Kidney (tissue), 13 donors: ENCODE measurements at regions not wholly inside any gene's neighbourhood (a gene's known extent, or its start where the extent isn't known, plus 50 kb on each side); places are given as distances from the start of the nearest gene placed in this dataset.
A peak's percentile ranks its signal among the peaks of the same experiment; 100 is the strongest.

Experiments
- DNase-seq, 5 donors: peaks; one replicate each; pipeline ENCODE4 v3.0.0-alpha.2; 2013 to 2020
- FAIRE-seq: peaks from 2 replicates; lab custom pipeline; 2012; peaks lifted over from hg19 to GRCh38; lab: Jason Lieb, UNC
- H3K27ac ChIP-seq, 2 donors: one replicate each; pipeline ENCODE4 v1.7.0; 2013; ENCODE audit warnings: low read depth in 2 of 2, low read length in 2 of 2, inconsistent platforms in 1 of 2
- H3K27me3 ChIP-seq: one replicate; pipeline ENCODE4 v1.7.1; 2013; ENCODE audit warnings: low read length, inconsistent platforms; ENCODE audit not compliant: control insufficient read depth, insufficient read depth
- H3K36me3 ChIP-seq, 3 donors: one replicate each; pipeline versions ENCODE4 v1.7.0 to v1.7.1; 2013; ENCODE audit warnings: low read length in 3 of 3, control low read depth in 1 of 3, inconsistent platforms in 1 of 3; ENCODE audit not compliant: insufficient read depth in 3 of 3, control insufficient read depth in 2 of 3
- H3K4me1 ChIP-seq, 3 donors: one replicate each; pipeline versions ENCODE4 v1.7.0 to v1.7.1; 2013; ENCODE audit warnings: low read length in 3 of 3, inconsistent platforms in 1 of 3, low read depth in 1 of 3; ENCODE audit not compliant: control insufficient read depth in 2 of 3, insufficient read depth in 2 of 3
- H3K4me3 ChIP-seq, 3 donors: one replicate each; pipeline versions ENCODE4 v1.7.0 to v1.8.1; 2013; ENCODE audit warnings: low read length in 3 of 3, control low read depth in 1 of 3, inconsistent platforms in 1 of 3
- H3K9ac ChIP-seq, 3 donors: one replicate each; pipeline versions ENCODE4 v1.7.0 to v1.7.1; 2013; ENCODE audit warnings: low read length in 3 of 3, control low read depth in 1 of 3, inconsistent platforms in 1 of 3
- H3K9me3 ChIP-seq, 3 donors: one replicate each; pipeline versions ENCODE4 v1.7.0 to v1.7.1; 2013; ENCODE audit warnings: low read length in 3 of 3, control low read depth in 1 of 3, inconsistent platforms in 1 of 3; ENCODE audit not compliant: control insufficient read depth in 2 of 3, insufficient read depth in 1 of 3
- CTCF ChIP-seq: IDR thresholded peaks from 3 replicates; pipeline ENCODE4 v1.5.1; 2012; ENCODE audit warnings: mild to moderate bottlenecking, moderate library complexity, borderline replicate concordance; ENCODE audit not compliant: insufficient read depth; ENCODE audit errors: extremely low read depth
- intact Hi-C: fragments of 100-400 bp; cut with DNase I; formaldehyde crosslinking; loops from one replicate; pipeline ENCODE4 v1.11.1; 2022
- donor health status: control.
- donor health status: control.
- donor health status: control.
- donor health status: control.
- donor health status: control.
- donor health status: DM: yes; HTN: yes; CAD: no.
- donor health status: Normal renal cell carcinoma (clear cell type).

DNA sequence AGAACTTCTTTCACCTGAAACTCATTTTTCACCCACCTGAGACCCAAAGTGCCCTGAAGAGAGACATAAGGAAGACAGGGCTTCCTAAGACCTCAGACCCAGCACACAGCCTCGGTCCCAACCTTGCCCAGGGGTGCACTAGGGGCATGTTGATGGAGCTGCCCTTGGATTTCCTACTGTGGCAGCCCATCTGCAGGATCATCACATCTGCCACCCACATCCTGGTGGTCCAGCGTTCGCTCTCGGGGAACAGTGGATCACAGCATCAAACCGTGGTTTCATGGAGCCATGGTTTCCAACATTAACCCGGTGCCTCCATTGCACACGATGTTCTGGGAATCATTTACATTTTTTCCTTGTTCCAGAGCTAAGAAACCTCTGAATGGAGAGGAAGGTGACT is 186.4 kb downstream of the TFCP2L1 start:
- DNase-seq (no peak), FAIRE-seq (no peak)
- no peak for TF ChIP-seq CTCF
- Histone ChIP-seq H3K4me3 (no peak overlapping the region), H3K27me3 (no peaks in the 10 kb centered on the region), H3K9ac (no peak overlapping the region), H3K4me1 (peaks cover 0 to 16% (median 10%) of the 10 kb centered on the region in 3 donors), H3K27ac (no peak overlapping the region), H3K9me3 (no peaks in the 10 kb centered on the region), H3K36me3 (no peaks in the 10 kb centered on the region)
- intact Hi-C loops, result no loop called here

DNA sequence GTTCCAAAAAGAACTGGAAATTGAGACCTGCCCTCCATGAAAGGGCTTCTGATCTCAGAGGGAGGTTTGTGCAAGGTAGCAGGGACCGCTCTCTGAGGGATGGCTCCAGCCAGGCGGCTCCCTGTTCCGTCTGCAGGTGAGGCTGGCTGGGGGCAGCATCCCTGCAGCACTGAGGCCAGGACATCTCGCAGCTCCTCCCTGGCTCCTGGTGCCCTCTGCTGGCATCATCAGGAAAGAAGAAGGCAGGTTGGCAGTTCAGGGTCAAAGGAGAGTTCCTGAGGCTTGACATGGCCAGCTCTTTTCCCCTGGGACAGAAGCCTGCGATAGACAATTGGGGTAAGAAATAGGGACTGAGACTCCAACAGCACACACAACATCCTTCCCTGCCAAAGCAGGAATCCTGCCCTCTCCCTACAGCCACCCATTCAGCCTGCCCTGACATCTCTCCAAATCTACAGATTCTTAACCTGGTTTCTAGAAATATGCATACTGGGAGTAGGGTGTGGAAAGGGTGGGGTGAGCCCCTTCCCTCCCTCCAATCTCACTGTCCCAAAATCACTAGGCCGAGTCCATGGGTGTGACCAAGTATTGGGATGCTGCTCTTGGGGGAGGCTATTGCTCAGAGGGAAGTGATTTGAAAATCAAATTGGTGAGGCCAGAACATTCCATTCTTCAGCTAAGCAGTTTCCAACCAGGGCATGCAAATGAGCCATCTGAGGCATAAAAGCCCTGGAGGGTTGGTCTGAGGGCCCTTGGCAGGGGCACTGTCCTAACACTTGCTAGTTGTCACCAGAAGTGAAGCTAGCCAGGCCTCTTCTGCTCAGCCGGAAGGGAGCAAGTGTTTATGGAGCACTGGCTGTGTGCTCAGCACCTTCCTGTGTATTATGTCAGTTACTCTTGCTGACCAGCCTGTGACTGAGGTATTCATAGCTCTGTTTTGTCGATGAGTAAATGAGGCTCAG is 185.4 kb downstream of the TFCP2L1 start:
- no peaks in the 10 kb centered on the region for H3K27me3 ChIP-seq
- no peak overlapping the region for H3K9ac ChIP-seq
- no peaks in the 10 kb centered on the region for H3K9me3 ChIP-seq
- DNase-seq (no peak), FAIRE-seq (no peak)
- no peak overlapping the region for H3K4me3 ChIP-seq
- TF ChIP-seq CTCF, result no peak
- intact Hi-C loops, result no loop called here
- peaks cover 0 to 23% (median 17%) of the 10 kb centered on the region in 3 donors for H3K4me1 ChIP-seq
- H3K27ac ChIP-seq, result peak overlapping the region in 1 of 2 donors; percentile 27
- H3K36me3 ChIP-seq, result no peaks in the 10 kb centered on the region

- FAIRE-seq (no peak), DNase-seq (no peak)
- H3K4me1 ChIP-seq, result peaks cover 0 to 23% (median 17%) of the 10 kb centered on the region in 3 donors
- no peak for TF ChIP-seq CTCF
- intact Hi-C loops, result no loop called here
- no peaks in the 10 kb centered on the region for H3K27me3 ChIP-seq
- H3K9me3 ChIP-seq, result no peaks in the 10 kb centered on the region
- no peak overlapping the region for H3K27ac ChIP-seq
- no peaks in the 10 kb centered on the region for H3K36me3 ChIP-seq
- H3K9ac ChIP-seq, result no peak overlapping the region
- H3K4me3 ChIP-seq, result no peak overlapping the region
Observed at GRCh38 chr2:121101093-121101715, 183.8 kb downstream of the TFCP2L1 start.
